ENCODE measurements at regions not wholly inside any gene's neighbourhood (a gene's known extent, or its start where the extent isn't known, plus 50 kb on each side); places are given as distances from the start of the nearest gene placed in this dataset.
"Not testable (repeated sequence)": the region's sequence is repeated elsewhere in the genome, so short reads cannot be mapped to it uniquely, and the experiment has no call there.

DNA sequence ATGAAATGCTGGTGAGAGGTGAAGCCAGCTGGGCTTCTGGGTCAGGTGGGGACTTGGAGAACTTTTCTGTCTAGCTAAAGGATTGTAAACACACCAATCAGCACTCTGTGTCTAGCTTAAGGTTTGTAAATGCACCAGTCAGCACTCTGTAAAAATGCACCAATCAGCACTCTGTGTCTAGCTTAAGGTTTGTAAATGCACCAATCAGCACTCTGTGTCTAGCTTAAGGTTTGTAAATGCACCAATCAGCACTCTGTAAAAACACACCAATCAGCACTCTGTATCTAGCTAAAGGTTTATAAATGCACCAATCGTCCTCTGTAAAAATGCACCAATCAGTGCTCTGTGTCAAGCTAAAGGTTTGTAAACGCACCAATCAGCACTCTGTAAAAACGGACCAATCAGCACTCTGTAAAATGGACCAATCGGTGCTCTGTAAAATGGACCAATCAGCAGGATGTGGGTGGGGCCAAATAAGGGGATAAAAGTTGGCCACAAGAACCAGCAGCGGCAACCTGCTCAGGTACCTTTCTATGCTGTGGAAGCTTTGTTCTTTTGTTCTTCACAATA, 127.4 kb downstream of the COPRS start:
- TF ChIP-seq, protein P1, sequence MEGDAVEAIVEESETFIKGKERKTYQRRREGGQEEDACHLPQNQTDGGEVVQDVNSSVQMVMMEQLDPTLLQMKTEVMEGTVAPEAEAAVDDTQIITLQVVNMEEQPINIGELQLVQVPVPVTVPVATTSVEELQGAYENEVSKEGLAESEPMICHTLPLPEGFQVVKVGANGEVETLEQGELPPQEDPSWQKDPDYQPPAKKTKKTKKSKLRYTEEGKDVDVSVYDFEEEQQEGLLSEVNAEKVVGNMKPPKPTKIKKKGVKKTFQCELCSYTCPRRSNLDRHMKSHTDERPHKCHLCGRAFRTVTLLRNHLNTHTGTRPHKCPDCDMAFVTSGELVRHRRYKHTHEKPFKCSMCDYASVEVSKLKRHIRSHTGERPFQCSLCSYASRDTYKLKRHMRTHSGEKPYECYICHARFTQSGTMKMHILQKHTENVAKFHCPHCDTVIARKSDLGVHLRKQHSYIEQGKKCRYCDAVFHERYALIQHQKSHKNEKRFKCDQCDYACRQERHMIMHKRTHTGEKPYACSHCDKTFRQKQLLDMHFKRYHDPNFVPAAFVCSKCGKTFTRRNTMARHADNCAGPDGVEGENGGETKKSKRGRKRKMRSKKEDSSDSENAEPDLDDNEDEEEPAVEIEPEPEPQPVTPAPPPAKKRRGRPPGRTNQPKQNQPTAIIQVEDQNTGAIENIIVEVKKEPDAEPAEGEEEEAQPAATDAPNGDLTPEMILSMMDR (IDR thresholded peaks at IDR 0.05): not testable (repeated sequence)
- TF ChIP-seq EZH2 (IDR thresholded peaks at IDR 0.05; ENCODE audit: borderline replicate concordance, insufficient read depth, low read depth, low read length, poor library complexity, severe bottlenecking): not testable (repeated sequence)
